A673 (cell line): ENCODE measurements at regions not wholly inside any gene's neighbourhood (a gene's known extent, or its start where the extent isn't known, plus 50 kb on each side); places are given as distances from the start of the nearest gene placed in this dataset.
"Not testable (repeated sequence)": the region's sequence is repeated elsewhere in the genome, so short reads cannot be mapped to it uniquely, and the experiment has no call there.

Source experiments
- EZH2 ChIP-seq: fragments of 200-600 bp; sonication (generic); IDR thresholded peaks from 2 replicates; pipeline ENCODE4 v1.6.1; 2017; ENCODE audit warnings: borderline replicate concordance, low read depth, mild to moderate bottlenecking, mixed read lengths, antibody characterized with exemption, low read length; ENCODE audit not compliant: poor library complexity, severe bottlenecking
- TF ChIP-seq, protein P1 (sequence below): fragments of 300-800, 200-600 bp; sonication (generic); conservative IDR thresholded peaks from 2 replicates; pipeline ENCODE4 v1.5.1; 2017; ENCODE audit warnings: low read depth, mild to moderate bottlenecking, antibody characterized with exemption, low read length, moderate library complexity, mixed read lengths

GRCh38 chr14:103234826-103235225, 99.2 kb upstream of the EIF5 start:
- TF ChIP-seq, protein P1, sequence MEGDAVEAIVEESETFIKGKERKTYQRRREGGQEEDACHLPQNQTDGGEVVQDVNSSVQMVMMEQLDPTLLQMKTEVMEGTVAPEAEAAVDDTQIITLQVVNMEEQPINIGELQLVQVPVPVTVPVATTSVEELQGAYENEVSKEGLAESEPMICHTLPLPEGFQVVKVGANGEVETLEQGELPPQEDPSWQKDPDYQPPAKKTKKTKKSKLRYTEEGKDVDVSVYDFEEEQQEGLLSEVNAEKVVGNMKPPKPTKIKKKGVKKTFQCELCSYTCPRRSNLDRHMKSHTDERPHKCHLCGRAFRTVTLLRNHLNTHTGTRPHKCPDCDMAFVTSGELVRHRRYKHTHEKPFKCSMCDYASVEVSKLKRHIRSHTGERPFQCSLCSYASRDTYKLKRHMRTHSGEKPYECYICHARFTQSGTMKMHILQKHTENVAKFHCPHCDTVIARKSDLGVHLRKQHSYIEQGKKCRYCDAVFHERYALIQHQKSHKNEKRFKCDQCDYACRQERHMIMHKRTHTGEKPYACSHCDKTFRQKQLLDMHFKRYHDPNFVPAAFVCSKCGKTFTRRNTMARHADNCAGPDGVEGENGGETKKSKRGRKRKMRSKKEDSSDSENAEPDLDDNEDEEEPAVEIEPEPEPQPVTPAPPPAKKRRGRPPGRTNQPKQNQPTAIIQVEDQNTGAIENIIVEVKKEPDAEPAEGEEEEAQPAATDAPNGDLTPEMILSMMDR = not testable (repeated sequence)
- TF ChIP-seq EZH2 = not testable (repeated sequence)
